Activated T-cell treated with anti-CD3 and anti-CD28 coated beads, Interleukin-2, amount 50 U/mL, for 72 hours (primary cell): ENCODE measurements at regions not wholly inside any gene's neighbourhood (a gene's known extent, or its start where the extent isn't known, plus 50 kb on each side); places are given as distances from the start of the nearest gene placed in this dataset.

ENCODE experiments used
- ATAC-seq, 2 donors: fragments of 150-1000 bp; cut with Tn5 transposase; replicated peaks in 1 of 2; 2 replicates each; pipeline ENCODE4 v1.10.0; 2021; ENCODE audit warnings: moderate library complexity in 2 of 2, mild to moderate bottlenecking in 1 of 2
- DNase-seq, 2 donors: peaks; one replicate each; pipeline ENCODE4 v3.0.0; 2021 to 2022; ENCODE audit warnings: mixed read lengths in 1 of 2
- H3K27ac Mint-ChIP-seq: one replicate; pipeline ENCODE4 v1.8.0; 2022; ENCODE audit warnings: mild to moderate bottlenecking, moderate library complexity, mixed read lengths
- H3K27me3 Mint-ChIP-seq: one replicate; pipeline ENCODE4 v1.8.0; 2022; ENCODE audit warnings: low read depth, mixed read lengths
- H3K36me3 Mint-ChIP-seq, 2 donors: one replicate each; pipeline ENCODE4 v1.8.0; 2022; ENCODE audit warnings: mixed read lengths in 2 of 2, mild to moderate bottlenecking in 1 of 2; ENCODE audit not compliant: insufficient read depth in 2 of 2
- H3K4me1 Mint-ChIP-seq: one replicate; pipeline ENCODE4 v1.8.0; 2022; ENCODE audit warnings: low read depth, mixed read lengths
- H3K4me3 Mint-ChIP-seq, 2 donors: one replicate each; pipeline ENCODE4 v1.8.0; 2022; ENCODE audit warnings: mild to moderate bottlenecking in 2 of 2, mixed read lengths in 2 of 2, moderate library complexity in 2 of 2
- H3K9me3 Mint-ChIP-seq, 2 donors: one replicate each; pipeline ENCODE4 v1.8.0; 2022; ENCODE audit warnings: mixed read lengths in 2 of 2

- H3K36me3 Mint-ChIP-seq = no peaks in the 10 kb centered on the region
- no peak overlapping the region for H3K4me3 Mint-ChIP-seq
- H3K9me3 Mint-ChIP-seq = no peaks in the 10 kb centered on the region
- peaks cover 20% of the 10 kb centered on the region for H3K27me3 Mint-ChIP-seq
- no peaks in the 10 kb centered on the region for H3K4me1 Mint-ChIP-seq
- H3K27ac Mint-ChIP-seq = no peak overlapping the region
- ATAC-seq (no peak), DNase-seq (no peak)
Observed at GRCh38 chr1:63203641-63204040, 118.7 kb upstream of the FOXD3 start.

- no peaks in the 10 kb centered on the region for H3K36me3 Mint-ChIP-seq
- no peak overlapping the region for H3K27ac Mint-ChIP-seq
- ATAC-seq (no peak), DNase-seq (no peak)
- H3K9me3 Mint-ChIP-seq = no peaks in the 10 kb centered on the region
- no peak overlapping the region for H3K4me3 Mint-ChIP-seq
- no peaks in the 10 kb centered on the region for H3K4me1 Mint-ChIP-seq
- peaks cover 15% of the 10 kb centered on the region for H3K27me3 Mint-ChIP-seq
Observed at GRCh38 chr1:63205776-63206175, 116.6 kb upstream of the FOXD3 start.

- H3K36me3 Mint-ChIP-seq = peaks cover 0 to 3% of the 10 kb centered on the region in 2 donors
- no peak overlapping the region for H3K27ac Mint-ChIP-seq
- no peaks in the 10 kb centered on the region for H3K4me1 Mint-ChIP-seq
- no peak for DNase-seq
- no peak for ATAC-seq
- peaks cover 4% of the 10 kb centered on the region in 2 donors for H3K9me3 Mint-ChIP-seq
- no peaks in the 10 kb centered on the region for H3K27me3 Mint-ChIP-seq
- no peak overlapping the region for H3K4me3 Mint-ChIP-seq
Observed at GRCh38 chr1:63214553-63214952, 107.8 kb upstream of the FOXD3 start.

GRCh38 chr1:63223426-63223825 is 98.9 kb upstream of the FOXD3 start:
- Mint-ChIP-seq H3K4me1 (no peaks in the 10 kb centered on the region), H3K36me3 (no peaks in the 10 kb centered on the region), H3K27me3 (peaks cover 6% of the 10 kb centered on the region), H3K9me3 (no peaks in the 10 kb centered on the region), H3K27ac (no peak overlapping the region), H3K4me3 (no peak overlapping the region)
- DNase-seq (no peak), ATAC-seq (no peak)

- Mint-ChIP-seq H3K4me3 (no peak overlapping the region), H3K27ac (no peak overlapping the region), H3K36me3 (peaks cover 0 to 5% of the 10 kb centered on the region in 2 donors), H3K9me3 (no peaks in the 10 kb centered on the region), H3K4me1 (no peaks in the 10 kb centered on the region), H3K27me3 (peaks cover 11% of the 10 kb centered on the region)
- DNase-seq = no peak
- no peak for ATAC-seq
Observed at GRCh38 chr1:63230722-63231121, 91.6 kb upstream of the FOXD3 start.

- Mint-ChIP-seq H3K27ac (no peak overlapping the region), H3K36me3 (peaks cover 0 to 7% of the 10 kb centered on the region in 2 donors), H3K27me3 (no peaks in the 10 kb centered on the region), H3K4me3 (no peak overlapping the region), H3K9me3 (peaks cover 0 to 2% of the 10 kb centered on the region in 2 donors), H3K4me1 (no peaks in the 10 kb centered on the region)
- ATAC-seq = no peak
- no peak for DNase-seq
Observed at GRCh38 chr1:63238721-63239120, 83.6 kb upstream of the FOXD3 start.

- H3K27me3 Mint-ChIP-seq = no peaks in the 10 kb centered on the region
- no peaks in the 10 kb centered on the region for H3K4me1 Mint-ChIP-seq
- H3K36me3 Mint-ChIP-seq = no peaks in the 10 kb centered on the region
- no peak overlapping the region for H3K4me3 Mint-ChIP-seq
- ATAC-seq = no peak
- peaks cover 0 to 2% of the 10 kb centered on the region in 2 donors for H3K9me3 Mint-ChIP-seq
- DNase-seq = no peak
- no peak overlapping the region for H3K27ac Mint-ChIP-seq
Observed at GRCh38 chr1:63245186-63245585, 77.2 kb upstream of the FOXD3 start.

- H3K9me3 Mint-ChIP-seq = peaks cover 0 to 2% of the 10 kb centered on the region in 2 donors
- ATAC-seq (no peak), DNase-seq (no peak)
- no peak overlapping the region for H3K4me3 Mint-ChIP-seq
- H3K27ac Mint-ChIP-seq = no peak overlapping the region
- H3K27me3 Mint-ChIP-seq = no peaks in the 10 kb centered on the region
- no peaks in the 10 kb centered on the region for H3K4me1 Mint-ChIP-seq
- H3K36me3 Mint-ChIP-seq = no peaks in the 10 kb centered on the region
Observed at GRCh38 chr1:63248216-63248615, 74.2 kb upstream of the FOXD3 start.

- no peak for DNase-seq
- no peaks in the 10 kb centered on the region for H3K4me1 Mint-ChIP-seq
- H3K4me3 Mint-ChIP-seq = no peak overlapping the region
- H3K9me3 Mint-ChIP-seq = no peaks in the 10 kb centered on the region
- H3K36me3 Mint-ChIP-seq = no peaks in the 10 kb centered on the region
- H3K27ac Mint-ChIP-seq = no peak overlapping the region
- peaks cover 6% of the 10 kb centered on the region for H3K27me3 Mint-ChIP-seq
- no peak for ATAC-seq
Observed at GRCh38 chr1:63255153-63255552, 67.2 kb upstream of the FOXD3 start.

GRCh38 chr1:63261736-63262458 is 60.5 kb upstream of the FOXD3 start:
- peak in 1 of 2 donors; percentile 60 for ATAC-seq
- no peak for DNase-seq
- Mint-ChIP-seq H3K9me3 (no peaks in the 10 kb centered on the region), H3K4me3 (no peak overlapping the region), H3K4me1 (peaks cover 4% of the 10 kb centered on the region), H3K27ac (no peak overlapping the region), H3K36me3 (no peaks in the 10 kb centered on the region), H3K27me3 (peaks cover 7% of the 10 kb centered on the region)

- Mint-ChIP-seq H3K9me3 (no peaks in the 10 kb centered on the region), H3K4me1 (peaks cover 4% of the 10 kb centered on the region), H3K27ac (no peak overlapping the region)
Observed at GRCh38 chr1:63262459-63262770, 60.0 kb upstream of the FOXD3 start.

GRCh38 chr1:63264161-63264560 is 58.2 kb upstream of the FOXD3 start:
- Mint-ChIP-seq H3K36me3 (no peaks in the 10 kb centered on the region), H3K27ac (no peak overlapping the region), H3K4me3 (no peak overlapping the region), H3K4me1 (peaks cover 4% of the 10 kb centered on the region), H3K27me3 (peaks cover 7% of the 10 kb centered on the region), H3K9me3 (no peaks in the 10 kb centered on the region)
- DNase-seq (no peak), ATAC-seq (no peak)

More at GRCh38 chr1:63262459-63262770, 60.0 kb upstream of the FOXD3 start:
- Mint-ChIP-seq H3K36me3 (no peaks in the 10 kb centered on the region), H3K4me3 (no peak overlapping the region), H3K27me3 (peaks cover 7% of the 10 kb centered on the region)
- ATAC-seq (no peak), DNase-seq (no peak)

GRCh38 chr1:63266857-63267256 is 55.5 kb upstream of the FOXD3 start:
- Mint-ChIP-seq H3K27ac (no peak overlapping the region), H3K4me1 (peaks cover under 1% of the 10 kb centered on the region), H3K4me3 (no peak overlapping the region), H3K9me3 (no peaks in the 10 kb centered on the region), H3K27me3 (no peaks in the 10 kb centered on the region), H3K36me3 (no peaks in the 10 kb centered on the region)
- ATAC-seq = no peak
- no peak for DNase-seq

GRCh38 chr1:63268876-63269275 is 53.5 kb upstream of the FOXD3 start:
- Mint-ChIP-seq H3K27ac (no peak overlapping the region), H3K4me3 (no peak overlapping the region), H3K27me3 (peaks cover 9% of the 10 kb centered on the region), H3K9me3 (no peaks in the 10 kb centered on the region), H3K4me1 (no peaks in the 10 kb centered on the region), H3K36me3 (no peaks in the 10 kb centered on the region)
- ATAC-seq (no peak), DNase-seq (no peak)
